Forelimb muscle (tissue), 1 donor: ENCODE measurements at regions not wholly inside any gene's neighbourhood (a gene's known extent, or its start where the extent isn't known, plus 50 kb on each side); places are given as distances from the start of the nearest gene placed in this dataset.

Experiments used
- DNase-seq: peaks from one replicate; pipeline ENCODE4 v3.0.0-alpha.2; 2013; ENCODE audit warnings: low read depth

DNA sequence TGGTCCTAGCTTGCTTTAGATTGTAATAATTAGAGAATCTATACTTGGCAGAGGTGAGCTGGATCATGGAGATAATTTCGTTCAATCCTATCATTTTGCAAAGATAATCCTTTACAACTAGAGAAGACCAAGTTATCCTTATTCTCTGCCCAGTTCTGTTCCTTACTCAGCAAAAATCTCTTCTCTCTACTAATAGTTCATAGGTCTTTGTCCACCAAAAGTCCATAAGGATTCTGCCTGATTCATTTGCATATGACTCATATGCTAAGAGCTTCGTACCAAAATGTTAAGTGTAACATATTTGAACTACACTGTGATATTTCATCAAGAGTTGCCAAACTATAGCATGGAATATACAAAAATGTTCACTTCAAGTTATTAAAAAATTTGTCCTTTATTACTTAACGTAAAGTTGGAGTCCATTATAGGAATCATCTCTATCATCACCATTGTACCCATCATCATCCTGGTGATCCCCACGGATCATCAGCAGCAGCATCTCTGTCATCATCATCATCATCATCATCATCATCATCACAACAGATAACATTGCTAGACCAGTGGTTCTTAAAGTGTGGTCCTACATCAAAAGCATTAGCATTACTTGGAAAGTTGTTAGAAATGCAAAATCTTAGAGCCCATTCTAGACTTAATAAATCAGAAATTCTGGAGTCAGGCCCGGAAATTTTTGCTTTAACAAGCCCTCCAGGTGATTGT lies 463.0 kb downstream of the DHX35 start:
- no peak for DNase-seq

- no peak for DNase-seq
Observed at GRCh38 chr20:39421571-39422105, 459.5 kb downstream of the DHX35 start.

DNA sequence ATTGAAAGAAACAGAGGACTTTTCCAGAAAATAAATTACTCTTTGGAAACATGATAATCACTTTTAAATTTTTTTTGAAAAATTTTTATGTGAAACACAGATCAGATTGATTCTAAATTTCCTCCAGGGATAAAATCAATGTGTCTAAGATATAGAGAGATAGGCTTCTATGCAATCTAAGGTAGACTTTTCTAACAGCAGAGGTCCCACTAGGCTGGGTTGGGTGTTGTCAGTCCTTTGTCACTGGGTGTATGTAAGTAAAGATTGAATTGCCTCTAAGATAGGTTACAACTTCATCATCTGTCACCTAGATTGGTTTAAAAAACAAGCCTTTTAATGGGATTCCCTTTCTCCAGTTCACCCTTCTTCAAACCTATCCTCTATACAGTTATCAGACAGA lies 449.9 kb downstream of the DHX35 start:
- no peak for DNase-seq

DNA sequence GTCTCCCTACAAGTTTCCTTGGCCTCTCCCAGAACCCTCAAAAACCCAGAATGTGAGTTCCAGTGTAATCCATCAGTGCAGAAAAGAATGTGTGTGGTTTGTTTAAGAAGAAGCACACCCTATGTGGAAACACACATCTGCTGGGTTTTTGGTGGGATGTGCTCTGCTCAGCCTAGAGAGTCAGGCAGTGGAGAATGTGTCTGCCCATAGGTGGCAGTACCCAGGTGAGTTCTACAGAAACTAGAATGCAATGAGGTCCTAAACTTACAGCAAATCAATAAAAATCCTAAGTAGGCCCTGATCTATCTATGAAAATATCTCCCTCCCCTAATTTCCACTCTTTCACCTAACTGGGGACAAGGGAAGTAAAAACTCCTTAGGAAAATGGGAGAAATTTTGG lies 437.3 kb downstream of the DHX35 start:
- DNase-seq = no peak

GRCh38 chr20:39398656-39399055 lies 436.5 kb downstream of the DHX35 start:
- no peak for DNase-seq

GRCh38 chr20:39397646-39398045 lies 435.5 kb downstream of the DHX35 start:
- no peak for DNase-seq

DNA sequence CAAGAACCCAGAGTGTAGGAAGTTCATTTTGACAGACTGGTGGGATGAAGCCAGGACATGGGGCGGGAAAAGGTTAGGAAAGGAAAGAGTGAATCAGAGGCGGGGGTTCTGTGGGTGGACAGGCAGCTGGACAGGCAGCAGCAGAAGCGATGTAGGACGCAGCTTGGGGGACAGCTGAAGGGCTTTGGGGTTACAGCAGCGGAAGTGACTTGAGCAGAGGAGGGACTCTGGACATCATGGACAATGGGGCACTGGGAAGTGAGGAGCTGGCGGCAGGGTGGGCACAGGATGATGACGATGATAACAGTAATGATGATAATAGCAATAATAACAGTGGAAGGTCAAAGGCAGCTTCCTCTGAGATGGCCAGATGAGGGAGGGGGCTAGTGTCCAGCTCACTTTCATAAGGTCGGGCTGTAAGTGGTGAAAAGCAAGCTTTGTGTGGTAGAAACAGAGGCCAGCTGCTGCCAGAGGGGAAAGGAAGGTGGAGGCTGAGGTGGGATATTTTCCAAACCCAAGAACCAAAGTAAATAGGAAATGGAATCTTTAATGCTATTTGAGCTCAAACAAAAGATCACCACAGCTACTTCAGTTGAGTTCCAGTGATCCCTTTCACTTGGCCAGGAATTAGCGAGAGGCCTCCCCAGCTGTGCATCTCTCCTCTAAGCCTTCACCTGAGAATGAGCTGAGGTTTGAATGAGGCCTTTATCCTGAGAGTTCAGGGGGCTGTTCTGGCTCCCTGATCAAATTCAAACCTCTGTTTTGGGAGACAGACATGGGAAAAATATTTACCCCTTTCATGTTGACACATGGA lies 433.5 kb downstream of the DHX35 start:
- DNase-seq = no peak

DNA sequence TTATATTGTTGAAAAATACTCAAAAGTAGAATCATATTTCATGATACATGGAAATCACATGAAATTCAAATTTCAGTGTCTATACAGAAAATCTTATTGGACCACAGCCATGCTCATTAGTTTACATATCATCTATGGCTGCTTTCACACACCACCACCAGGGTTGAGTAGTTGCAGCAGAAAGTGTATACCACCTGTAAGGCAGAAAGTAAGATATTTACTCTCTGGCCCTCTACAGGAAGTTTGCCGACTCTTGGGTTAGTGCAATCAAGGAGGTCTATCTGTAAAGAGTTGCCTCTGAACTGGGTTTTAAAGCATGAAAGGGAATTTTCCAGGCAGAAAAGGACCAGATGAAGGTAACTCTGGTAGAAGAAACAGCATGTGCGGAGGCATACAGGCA lies 432.3 kb downstream of the DHX35 start:
- no peak for DNase-seq

DNA sequence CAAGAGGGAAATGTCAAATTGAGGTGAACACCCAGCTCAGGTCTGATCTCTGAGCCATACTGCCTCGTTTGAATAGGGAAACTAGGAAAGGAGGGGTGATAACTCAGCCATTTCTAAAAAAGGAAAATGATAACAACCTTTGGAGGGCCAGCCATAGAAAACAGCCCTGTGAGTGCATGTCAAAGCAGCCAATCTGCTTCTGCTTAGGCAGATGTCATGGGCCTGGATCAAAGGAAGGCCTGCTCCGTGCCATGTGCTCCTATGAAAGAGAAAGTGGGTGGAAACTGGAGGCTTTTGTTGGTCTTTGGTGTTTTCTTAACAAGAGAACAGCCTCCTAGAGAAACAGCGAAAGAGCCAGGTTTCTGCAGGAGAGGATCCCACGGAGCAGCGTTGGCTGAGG lies 428.0 kb downstream of the DHX35 start:
- DNase-seq = no peak

DNA sequence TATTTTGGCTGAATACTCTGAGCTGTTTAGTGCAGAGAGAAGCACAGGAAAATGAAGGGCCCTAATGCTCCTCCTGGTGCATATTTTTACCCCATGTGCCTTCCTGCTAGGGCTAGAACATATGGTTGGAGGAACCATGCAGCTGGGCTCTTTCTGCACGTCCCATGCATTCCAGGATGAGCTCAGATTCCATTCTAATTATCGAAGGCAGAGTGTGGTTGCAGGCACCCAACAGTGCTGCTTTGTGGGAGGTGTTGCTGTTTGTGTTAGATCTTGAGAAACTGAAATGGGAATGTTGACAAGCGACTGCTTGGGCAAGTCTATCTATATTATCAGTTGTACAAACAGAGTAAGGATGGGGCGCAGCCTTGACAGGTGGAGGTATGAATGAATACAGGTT lies 419.5 kb downstream of the DHX35 start:
- no peak for DNase-seq

DNA sequence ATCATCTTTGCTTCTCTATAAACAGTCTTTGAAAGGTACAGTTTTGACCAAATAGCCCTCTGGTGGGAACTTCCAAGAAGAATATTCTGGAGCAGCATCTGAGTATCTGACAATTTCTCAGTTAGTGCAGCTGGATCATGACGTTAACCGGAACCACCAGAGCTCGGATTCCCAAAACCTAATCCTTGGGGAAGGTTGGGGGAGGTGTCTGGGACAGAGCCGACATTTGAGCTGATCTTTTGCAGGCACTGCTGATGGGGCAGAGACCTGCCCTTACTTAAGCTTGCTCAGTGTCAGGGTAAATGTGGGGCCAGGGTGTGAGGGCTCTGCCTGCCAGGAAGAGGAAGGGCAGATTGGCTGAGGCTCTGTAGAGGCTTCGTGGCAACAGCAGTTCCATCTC lies 416.6 kb downstream of the DHX35 start:
- no peak for DNase-seq

DNA sequence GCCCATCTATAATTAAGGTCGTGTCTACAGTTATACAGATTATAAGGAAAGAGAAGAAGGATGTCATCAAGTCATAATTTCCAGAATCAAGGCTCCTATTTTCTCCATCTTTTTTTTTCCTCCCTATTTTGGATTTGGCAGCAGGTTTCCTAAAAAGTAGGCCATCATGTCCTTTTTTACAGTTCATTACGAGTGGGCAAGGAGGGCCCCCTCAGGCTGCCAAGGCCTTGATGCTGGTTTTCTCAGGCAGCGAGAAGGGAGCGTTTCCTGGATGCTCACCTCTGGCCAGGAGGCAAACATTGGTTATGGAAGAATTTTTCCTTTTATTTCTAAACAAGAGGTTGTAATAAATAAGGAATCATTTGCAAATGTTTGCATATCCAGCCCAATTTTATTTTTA lies 414.6 kb downstream of the DHX35 start:
- no peak for DNase-seq

DNA sequence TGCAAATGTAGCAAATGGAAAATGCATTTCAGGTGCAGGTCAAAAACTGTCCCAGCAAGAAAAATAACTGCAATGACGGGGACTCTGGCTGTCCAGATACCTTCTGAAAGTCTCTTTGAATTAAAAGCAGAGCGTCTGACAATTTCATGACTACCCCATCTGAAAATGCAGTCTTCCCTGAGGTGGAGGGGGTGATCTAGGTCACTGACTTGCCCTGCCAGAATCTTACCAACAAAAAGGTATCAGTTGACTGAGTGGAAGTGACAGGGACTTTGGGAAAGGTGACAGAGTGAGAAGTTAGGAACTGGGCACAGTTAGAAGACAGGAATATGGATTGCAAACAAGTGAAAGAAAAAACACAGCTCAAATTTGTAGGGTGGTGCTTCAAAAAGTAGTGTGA lies 402.2 kb downstream of the DHX35 start:
- DNase-seq = no peak

DNA sequence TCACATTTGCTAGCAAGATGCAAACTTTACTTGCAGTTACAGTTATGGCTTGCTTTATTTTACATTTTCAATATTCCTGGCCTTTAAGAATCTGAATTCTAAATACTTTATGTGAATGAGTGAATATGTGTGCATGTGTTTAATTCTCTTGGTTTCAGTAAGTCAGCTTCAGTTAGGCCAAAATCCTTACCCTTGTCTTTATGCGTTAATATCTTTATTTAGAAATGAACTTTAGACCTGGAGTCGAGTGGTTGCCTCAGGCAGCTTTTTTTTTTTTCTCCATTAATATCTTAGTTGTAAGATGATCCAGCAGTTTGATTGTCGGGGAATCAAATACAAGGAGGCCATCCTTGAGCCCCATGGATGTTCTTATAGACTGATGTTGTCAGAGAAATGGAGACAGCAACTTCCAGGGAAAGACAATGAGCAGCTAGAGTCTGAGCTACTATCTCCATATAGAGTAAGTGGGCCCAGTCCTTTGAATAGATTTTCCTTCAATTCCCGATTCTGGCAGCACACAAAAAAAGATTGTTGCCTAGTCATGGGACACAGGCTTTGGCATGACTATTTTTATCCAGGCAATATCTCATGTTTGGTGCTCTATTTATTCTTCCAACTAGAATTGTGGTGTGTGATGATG lies 398.0 kb downstream of the DHX35 start:
- DNase-seq = no peak

DNA sequence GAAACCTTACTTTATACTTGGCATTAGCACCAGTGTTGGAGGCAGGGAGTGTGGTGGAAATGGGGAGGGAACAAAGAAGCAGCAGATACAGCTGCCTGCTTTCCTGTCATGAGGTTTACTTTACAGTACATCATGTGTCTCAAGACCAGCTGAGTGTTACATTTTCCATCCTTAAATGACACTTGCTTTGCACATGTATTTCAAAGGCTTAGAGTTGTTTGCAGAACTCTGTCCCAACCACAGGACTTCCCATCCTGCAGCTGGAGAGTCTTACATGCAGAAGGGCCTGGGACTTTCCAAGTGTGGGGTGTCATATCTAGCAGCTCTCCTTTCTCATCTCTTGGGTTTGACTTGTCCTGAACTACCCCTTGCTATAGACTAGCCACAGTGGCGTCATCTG lies 395.9 kb downstream of the DHX35 start:
- DNase-seq = no peak

GRCh38 chr20:39356908-39357307 lies 394.8 kb downstream of the DHX35 start:
- DNase-seq = no peak

DNA sequence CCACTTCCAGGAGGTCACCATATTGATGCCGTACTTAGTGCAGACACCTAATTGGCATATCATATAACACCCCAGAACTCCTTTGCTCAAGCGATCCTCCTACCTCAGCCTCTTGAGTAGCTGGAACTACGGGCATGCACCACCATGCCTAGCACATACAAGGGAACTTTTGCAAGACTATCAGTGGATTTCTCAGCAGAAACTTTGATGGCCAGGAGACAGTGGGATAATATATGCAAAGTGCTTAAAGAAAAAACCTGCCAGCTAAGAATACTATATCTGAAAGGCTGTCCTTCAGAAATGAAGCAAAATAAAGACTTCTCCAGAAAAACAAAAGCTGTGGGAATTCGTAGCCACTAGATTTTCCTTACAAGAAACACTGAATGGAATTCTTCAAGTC lies 387.1 kb downstream of the DHX35 start:
- no peak for DNase-seq

GRCh38 chr20:39347626-39348025 lies 385.5 kb downstream of the DHX35 start:
- no peak for DNase-seq

DNA sequence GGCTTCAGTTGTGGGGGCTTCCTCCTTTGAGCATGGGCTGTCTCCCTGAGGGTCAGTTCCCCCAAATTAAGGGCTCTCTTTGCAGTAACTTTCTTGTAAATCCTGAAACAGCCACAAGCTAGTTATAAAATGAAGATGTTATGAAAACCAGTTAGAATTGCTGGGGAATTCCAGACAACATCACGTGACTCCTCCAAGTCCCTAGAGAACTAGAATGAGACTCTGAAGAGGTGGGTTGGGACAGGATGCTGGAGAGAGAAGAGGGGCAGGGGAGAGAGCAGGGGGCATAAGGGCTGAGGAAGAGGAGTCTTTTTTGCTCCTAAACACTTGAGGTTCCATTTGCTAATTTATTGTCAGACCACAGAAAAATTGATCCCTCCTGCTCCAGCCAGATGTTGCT lies 380.3 kb downstream of the DHX35 start:
- no peak for DNase-seq

DNA sequence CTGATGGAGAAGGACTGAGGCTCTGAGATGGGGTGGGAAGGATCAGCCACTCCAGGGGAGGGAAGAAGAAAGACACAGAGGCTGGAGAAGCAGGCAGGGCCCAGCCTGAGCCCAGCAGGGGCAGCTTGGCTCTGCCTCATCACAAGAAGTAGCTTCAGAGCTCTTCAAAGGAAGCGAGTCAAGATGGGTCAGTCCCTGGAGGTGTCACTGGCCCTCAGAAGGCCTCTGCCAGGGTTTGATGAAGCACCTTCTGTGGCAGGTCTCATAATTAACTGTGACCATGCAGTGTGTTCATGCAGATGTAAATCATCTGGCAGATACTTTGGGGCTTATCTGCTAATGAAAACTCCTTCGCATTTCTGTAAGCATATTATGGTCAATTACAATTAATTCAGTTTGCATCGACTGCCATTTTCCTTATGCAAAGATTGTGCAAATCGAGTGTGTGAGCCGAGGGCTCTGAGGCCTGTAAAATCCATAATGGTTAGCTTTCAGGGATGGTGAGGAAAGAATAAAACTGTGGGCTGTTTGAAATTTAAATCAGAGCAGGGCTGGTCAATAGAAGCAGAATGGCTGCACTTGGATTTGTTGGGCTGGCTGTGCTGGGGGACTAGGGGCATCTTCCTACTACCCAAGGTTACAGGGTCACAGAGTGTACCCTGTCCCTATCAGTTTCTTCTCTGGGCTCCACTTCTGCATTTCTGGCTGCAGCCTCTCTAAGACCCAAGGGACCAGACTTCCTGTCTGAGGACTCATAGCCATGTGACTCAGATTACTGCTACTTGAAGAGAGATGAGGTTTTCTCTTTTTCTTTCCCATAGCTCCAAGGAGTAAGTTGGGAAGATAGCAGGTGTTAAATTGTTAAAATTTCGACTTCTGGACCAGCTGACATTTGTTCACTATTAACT lies 376.6 kb downstream of the DHX35 start:
- DNase-seq = no peak

GRCh38 chr20:39333211-39333610 lies 371.1 kb downstream of the DHX35 start:
- no peak for DNase-seq

- DNase-seq = no peak
Observed at GRCh38 chr20:39328347-39328746, 366.2 kb downstream of the DHX35 start.
